ENCODE measurements at regions not wholly inside any gene's neighbourhood (a gene's known extent, or its start where the extent isn't known, plus 50 kb on each side); places are given as distances from the start of the nearest gene placed in this dataset.
"Not testable (repeated sequence)": the region's sequence is repeated elsewhere in the genome, so short reads cannot be mapped to it uniquely, and the experiment has no call there.

DNA sequence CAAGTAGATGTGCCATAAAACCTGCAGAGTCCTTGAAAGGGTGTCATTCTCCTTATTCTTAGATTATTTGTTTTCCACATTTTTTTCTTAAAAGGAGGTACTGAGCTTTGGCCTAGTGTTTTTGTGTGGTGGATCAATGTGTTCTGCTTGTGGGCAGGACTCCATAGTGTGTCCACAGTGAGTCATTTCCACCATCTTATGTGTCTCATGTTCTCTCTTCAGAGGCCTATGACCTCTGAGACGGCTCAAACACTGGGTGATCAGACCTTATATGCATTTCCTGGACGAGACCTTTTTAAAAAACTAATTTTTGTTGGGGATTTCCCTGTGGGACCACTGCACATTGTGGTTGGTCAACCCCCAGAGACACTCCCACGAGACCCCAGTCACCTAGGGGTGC lies 93.4 kb downstream of the CHCHD4 start:
- no peak for DNase-seq (ENCODE audit: low spot score)
- TF ChIP-seq, protein P1, sequence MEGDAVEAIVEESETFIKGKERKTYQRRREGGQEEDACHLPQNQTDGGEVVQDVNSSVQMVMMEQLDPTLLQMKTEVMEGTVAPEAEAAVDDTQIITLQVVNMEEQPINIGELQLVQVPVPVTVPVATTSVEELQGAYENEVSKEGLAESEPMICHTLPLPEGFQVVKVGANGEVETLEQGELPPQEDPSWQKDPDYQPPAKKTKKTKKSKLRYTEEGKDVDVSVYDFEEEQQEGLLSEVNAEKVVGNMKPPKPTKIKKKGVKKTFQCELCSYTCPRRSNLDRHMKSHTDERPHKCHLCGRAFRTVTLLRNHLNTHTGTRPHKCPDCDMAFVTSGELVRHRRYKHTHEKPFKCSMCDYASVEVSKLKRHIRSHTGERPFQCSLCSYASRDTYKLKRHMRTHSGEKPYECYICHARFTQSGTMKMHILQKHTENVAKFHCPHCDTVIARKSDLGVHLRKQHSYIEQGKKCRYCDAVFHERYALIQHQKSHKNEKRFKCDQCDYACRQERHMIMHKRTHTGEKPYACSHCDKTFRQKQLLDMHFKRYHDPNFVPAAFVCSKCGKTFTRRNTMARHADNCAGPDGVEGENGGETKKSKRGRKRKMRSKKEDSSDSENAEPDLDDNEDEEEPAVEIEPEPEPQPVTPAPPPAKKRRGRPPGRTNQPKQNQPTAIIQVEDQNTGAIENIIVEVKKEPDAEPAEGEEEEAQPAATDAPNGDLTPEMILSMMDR (conservative IDR thresholded peaks at IDR 0.05; ENCODE audit: low read depth) = no peak
- ChIA-PET CTCF (no interaction called here), POLR2A (ENCODE audit: low non-redundant PET) (no interaction called here)
- H3K27ac ChIP-seq = no peak overlapping the region

DNA sequence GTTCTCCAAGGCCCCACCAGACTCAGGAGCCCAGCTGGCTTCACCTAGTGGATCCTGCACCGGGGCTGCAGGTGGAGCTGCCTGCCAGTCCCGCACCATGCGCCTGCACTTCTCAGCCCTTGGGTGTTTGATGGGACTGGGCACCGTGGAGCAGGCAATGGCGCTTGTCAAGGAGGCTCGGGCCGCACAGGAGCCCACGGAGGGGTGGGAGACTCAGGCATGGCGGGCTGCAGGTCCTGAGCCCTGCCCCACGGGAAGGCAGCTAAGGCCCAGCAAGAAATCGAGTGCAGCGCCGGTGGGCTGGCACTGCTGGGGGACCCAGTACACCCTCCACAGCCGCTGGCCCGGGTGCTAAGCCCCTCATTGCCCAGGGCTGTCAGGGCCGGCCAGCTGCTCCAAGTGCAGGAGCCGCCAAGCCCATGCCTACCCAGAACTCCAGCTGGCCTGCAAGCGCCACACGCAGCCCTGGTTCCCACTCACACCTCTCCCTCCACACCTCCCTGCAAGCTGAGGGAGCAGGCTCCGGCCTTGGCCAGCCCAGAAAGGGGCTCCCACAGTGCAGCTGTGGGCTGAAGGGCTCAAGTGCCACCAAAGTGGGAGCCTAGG lies 95.2 kb downstream of the CHCHD4 start:
- CTCF ChIA-PET; POLR2A ChIA-PET (ENCODE audit: low non-redundant PET); DNase-seq (ENCODE audit: low spot score); H3K27ac ChIP-seq: not testable (repeated sequence)

DNA sequence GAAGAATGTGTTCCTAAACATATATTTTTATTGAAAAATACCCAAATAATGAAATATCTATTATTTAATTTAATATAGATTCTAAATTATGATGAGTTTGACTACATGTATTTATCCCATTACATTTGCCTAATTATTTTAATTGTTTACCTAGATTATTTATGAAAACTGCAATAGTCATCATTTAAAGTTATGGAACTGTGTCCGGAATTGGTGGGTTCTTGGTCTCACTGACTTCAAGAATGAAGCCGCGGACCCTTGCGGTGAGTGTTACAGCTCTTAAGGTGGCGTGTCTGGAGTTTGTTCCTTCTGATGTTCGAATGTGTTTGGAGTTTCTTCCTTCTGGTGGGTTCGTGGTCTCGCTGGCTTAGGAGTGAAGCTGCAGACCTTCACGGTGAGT lies 96.5 kb downstream of the CHCHD4 start:
- CTCF ChIA-PET = interaction anchor here (0.6 kb wide), 1 partner anchor 188 kb away, joined by 5 read pairs; no protein-coding TSS in a partner anchor
- H3K27ac ChIP-seq; POLR2A ChIA-PET (ENCODE audit: low non-redundant PET); DNase-seq (ENCODE audit: low spot score): not testable (repeated sequence)

DNA sequence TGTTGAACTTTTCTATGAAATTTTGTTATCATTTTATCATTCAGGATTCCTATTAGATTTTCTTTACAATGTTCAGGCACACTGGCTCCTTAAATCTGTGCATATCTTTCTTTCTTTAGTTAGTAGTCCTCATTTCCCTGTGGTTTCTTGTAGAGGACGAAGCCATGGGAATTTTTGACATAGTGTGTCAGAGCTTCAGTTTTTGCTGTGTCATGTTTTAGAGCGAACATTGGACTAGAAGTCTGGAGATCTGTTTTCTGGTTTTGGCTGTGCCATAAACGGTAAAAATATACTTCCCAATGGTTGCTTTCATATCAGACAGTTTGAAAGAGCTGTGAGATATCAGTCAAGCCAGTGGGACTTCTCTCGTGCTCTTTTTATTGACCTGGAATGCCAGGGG lies 105.2 kb downstream of the CHCHD4 start:
- H3K27ac ChIP-seq = no peak overlapping the region
- TF ChIP-seq, protein P1 (conservative IDR thresholded peaks at IDR 0.05; ENCODE audit: low read depth) = no peak
- CTCF ChIA-PET = no interaction called here
- no peak for DNase-seq (ENCODE audit: low spot score)
- POLR2A ChIA-PET (ENCODE audit: low non-redundant PET) = no interaction called here

DNA sequence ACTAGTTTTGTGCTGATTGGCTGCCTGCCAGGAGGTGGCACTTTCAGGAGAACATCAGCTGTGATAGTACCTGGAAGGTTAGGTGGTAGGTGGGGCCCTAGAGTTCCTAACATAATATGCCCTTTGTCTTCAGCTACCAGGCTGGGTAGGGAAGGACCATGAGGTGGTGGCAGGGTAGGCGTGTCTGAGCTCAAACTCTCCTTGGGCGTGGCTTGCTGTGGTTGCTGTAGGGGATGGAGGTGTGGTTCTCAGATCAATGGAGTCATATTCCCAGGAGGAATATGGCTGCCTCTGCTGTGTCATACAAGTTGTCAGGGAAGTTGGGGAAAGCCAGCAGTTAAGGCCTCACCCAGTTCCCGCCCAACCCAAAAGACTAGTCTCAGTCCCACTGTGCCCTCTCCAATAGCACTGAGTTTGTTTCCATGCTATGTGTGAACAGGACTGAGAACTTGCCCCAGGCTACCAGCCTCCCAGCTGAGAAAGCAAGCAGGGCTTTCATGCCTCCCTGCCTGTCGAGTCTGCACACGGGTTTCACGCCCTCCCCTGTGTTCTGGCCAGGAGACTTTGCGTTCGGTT lies 107.7 kb downstream of the CHCHD4 start:
- POLR2A ChIA-PET (ENCODE audit: low non-redundant PET) = no interaction called here
- TF ChIP-seq, protein P1 (conservative IDR thresholded peaks at IDR 0.05; ENCODE audit: low read depth) = no peak
- CTCF ChIA-PET = no interaction called here
- peak; percentile 26 for DNase-seq (ENCODE audit: low spot score)
- peak overlapping the region; percentile 49 for H3K27ac ChIP-seq

DNA sequence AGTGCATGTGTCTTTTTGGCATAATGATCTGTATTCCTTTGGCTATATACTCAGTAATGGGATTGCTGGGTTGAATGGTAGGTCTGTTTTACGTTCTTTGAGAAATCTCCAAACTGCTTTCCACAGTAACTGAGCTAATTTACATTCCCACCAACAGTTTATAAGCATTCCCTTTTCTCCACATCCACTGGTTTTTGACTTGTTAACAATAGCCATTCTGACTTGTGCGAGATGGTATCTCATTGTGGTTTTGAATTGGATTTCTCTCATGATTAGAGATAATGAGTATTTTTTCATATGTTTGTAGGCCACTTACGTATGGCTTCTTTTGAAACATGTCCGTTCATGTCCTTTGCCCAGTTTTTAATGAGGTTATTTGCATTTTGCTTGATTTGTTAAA lies 117.7 kb downstream of the CHCHD4 start:
- no peak for DNase-seq (ENCODE audit: low spot score)
- CTCF ChIA-PET = no interaction called here
- TF ChIP-seq, protein P1 (conservative IDR thresholded peaks at IDR 0.05; ENCODE audit: low read depth) = no peak
- H3K27ac ChIP-seq = no peak overlapping the region
- POLR2A ChIA-PET (ENCODE audit: low non-redundant PET) = no interaction called here

DNA sequence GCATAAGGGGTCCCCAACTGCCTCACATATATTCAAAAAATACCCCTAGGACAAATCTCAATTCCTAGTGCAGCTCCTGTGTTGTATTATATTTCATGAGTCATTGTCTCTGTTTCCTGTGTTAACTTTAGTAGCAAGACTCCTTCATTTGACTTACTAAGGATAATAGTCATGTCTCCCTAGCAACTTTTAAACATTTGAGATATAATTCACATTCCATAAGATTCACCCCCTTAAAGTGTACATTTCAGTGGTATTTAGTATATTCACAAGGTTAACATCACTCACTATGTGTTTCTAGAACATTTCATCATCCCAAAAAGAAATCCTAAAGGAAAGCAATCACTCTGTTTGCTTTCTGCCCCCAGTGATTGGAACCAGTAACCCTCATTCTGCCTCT lies 121.3 kb upstream of the WNT7A start:
- CTCF ChIA-PET = no interaction called here
- no peak overlapping the region for H3K27ac ChIP-seq
- TF ChIP-seq, protein P1 (conservative IDR thresholded peaks at IDR 0.05; ENCODE audit: low read depth) = no peak
- POLR2A ChIA-PET (ENCODE audit: low non-redundant PET) = no interaction called here
- peak; percentile 48 for DNase-seq (ENCODE audit: low spot score)

DNA sequence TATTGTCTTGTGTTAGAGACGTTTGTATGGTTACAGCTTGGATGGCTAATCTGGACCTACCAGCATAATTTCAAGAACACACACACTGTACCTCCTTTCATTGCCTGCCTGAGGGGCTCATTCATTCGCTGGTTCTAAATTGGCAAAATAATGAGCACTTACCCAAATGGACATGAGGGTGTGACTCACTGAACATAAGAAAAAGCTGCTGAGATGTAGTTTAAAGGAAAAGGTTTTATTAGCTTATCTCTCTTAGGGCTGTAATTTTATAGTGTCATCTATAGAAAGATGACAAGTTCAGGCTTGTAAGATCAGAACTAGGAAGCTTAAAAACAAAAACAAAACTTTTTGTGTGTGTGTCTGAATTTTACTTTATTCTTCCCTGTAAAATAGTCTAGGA lies 120.7 kb upstream of the WNT7A start:
- H3K27ac ChIP-seq = peak overlapping the region; percentile 78
- TF ChIP-seq, protein P1 (conservative IDR thresholded peaks at IDR 0.05; ENCODE audit: low read depth) = no peak
- ChIA-PET POLR2A (ENCODE audit: low non-redundant PET) (no interaction called here), CTCF (no interaction called here)
- DNase-seq (ENCODE audit: low spot score) = peak; percentile 21
